ENCODE measurements at regions not wholly inside any gene's neighbourhood (a gene's known extent, or its start where the extent isn't known, plus 50 kb on each side); places are given as distances from the start of the nearest gene placed in this dataset.

DNA sequence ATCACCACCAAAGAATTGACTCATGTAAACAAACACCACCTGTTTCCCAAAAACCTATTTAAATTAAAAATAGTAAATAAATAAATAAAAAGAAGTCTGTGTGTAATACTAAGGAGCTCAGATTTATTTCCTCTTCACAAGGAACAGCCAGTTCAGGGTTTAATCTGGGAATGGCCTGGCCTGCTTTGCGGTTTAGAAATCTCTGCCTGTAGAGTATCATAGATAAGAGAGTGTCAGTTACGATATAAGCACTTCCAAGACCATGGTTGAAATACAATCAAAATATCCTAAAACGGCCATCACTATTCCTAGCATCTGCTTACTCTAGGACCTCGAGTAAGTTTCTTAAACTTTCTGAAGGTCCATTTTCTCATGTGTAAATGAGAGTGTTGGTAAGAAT, 274.4 kb downstream of the PLPP3 start:
- no peak for DNase-seq

DNA sequence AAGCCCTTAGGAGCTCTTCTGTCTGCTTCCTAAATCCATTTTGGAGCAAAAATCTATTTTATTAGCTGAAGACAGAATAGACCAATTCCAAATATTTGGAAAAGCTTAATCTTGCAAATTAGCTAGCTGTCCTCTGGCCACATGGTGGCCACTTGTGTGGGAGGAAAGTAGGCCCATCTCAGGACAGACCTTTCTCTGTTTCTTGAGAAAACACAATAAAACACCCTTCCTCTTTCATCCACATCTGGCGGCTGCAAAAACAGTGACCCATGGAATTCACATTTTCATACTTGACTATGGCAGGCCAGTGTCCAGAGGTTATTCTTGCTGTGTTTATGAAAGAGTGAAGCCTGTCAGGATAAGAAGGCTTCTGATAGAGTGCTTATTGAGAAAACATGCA, 275.6 kb downstream of the PLPP3 start:
- DNase-seq = no peak

DNA sequence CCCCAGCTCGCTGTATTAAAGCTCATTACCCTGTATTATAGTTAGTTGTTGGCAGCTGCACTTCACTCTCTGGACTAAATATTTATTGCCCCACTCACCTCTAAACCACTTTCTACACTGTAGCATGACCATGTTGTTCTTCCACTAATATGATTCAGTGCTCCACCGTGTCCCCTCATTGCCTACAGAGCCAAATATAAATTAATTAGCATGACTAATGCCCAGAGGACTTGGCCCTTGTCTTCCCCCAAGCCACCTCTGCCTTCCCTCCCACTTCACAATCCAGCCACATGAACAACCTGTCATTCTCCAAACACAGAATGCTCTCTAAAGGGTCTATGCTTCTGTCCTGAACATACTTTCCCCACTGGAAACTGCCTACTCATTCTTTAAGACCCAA, 276.5 kb downstream of the PLPP3 start:
- no peak for DNase-seq

DNA sequence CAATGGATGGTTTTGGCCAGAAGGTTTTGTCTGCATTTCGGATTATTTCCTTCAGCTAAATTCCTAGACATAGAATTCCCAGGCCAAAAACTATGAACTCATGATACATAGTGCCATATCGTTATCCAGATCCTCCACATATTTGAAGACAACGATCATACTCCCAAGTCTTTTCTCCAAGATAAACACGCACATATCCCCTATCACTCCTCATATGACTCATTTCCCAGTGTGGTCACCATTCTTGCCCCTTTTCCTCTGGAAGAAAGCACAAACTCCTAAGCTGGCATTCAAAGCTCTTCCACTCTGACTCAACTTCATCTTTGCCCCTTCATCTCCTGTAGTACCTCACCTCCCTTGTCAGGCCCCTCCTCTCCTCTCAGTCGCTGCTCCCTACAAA, 277.6 kb downstream of the PLPP3 start:
- DNase-seq = no peak

DNA sequence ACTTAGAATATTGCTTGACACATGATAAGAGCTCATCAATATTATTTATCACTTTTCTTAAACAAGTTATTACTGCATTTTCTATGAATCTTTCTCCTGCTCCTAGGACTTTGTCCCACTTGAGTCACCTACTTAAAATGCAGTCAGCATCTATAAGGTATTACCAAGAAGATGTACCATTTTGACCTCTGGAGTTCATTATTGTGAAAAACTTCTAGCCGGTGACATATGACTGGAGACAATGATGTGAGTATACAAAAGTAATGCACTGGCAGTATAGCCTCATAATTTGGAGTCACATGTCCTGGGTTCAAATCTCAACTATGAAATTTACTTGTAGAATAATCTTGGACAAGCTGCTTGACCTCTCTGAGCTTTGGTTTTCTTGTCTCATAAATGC, 278.5 kb downstream of the PLPP3 start:
- DNase-seq = no peak

DNA sequence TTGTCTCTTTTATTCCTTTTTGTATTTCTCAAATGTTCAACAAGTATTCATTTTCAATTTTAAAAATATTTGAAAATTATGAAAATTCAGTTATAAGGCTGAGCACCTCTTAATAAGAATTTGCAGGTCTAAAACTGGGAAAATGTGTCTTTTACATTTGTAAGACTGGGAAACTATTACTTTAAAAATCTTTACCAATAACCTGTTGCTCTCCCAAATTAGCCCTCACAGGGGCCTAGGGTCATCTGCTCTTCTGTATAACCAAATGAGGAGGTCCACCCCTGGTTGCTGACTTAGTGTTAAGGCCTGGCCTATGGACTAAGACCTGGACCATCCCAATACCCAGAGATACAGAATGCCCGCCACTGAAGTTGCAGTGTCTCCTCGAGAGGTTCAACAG, 280.5 kb downstream of the PLPP3 start:
- no peak for DNase-seq

DNA sequence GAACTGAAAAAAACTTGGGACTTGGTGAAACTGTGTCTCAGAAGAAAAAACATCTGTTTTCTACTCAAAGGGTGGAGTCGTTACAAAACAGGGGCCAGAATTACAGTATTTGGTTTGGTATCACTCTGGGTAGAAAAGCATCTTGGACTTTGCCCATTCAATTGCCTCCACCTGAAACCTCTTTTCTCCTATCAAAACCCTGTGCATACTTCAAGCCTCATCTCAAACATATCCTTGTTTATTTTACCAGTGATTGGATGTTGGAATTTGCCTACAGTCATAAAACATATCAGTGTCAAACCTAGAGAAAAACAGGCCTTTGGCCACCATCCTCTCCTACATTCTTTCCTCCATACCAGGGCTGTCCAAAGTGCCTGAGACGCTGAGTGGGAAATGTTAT, 281.5 kb downstream of the PLPP3 start:
- no peak for DNase-seq

DNA sequence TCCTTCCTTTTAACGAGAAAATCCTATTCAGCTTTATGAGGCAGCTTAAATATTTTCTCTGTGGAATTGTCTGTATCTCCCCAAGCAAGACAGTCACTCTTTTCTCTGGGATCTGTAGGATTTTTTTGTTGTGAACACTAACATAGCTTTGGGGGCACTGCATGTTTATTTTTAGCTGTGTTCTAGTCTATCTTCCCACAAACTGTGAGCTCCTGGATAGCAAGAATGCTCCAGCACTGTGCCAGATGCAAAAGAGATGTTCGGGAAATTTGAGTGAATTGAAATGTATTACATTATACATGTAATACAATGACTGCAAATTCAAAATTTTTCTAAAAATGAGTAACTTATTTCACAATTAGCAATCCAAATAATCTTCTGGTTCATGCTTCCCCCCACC, 282.2 kb downstream of the PLPP3 start:
- no peak for DNase-seq

DNA sequence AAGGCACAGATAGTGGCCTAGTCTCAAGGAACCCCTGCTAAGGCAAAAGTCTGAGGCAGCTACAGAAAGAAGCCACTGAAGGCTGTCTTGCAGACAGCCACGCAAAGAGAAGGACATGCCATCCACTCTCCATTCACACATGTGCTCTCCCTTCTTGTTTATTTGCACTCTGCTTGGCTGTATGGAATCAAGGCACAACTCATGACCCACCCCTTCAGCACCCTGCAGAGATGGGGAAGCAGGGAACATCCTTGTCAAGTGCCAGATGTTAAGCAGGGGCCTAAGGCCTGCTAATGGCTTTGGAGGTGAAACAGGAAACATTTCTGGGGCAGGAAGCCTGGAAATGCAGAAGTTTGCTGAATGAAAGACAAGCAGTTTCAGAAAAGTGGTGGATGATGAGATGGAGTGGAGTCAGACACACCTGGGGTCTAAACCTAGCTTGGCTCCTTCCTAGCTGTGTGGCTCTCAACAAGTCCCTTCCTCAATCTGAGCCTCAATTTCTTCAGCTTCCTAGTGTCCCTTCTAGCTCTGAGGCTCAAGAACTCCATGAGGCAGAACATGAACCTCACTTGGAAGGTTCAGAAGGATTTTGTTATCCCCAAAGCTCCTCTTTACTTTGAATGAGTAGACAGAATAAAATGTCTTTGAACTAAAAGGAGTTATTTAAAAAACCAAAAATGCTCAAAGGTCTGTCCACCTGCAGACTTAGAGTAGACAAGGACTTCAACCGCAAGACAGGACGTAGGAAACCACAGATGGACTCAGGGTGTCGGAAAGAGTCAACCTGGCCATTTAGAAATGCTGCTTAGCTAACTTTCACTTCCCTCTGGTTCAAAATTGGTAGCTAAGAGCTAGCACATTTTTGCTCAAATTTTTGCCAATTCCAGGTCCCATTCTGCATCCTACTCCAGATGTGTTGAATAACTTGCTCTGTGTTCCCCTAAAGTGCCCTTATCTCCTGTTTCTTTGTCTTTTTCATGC, 283.1 kb downstream of the PLPP3 start:
- DNase-seq = no peak

DNA sequence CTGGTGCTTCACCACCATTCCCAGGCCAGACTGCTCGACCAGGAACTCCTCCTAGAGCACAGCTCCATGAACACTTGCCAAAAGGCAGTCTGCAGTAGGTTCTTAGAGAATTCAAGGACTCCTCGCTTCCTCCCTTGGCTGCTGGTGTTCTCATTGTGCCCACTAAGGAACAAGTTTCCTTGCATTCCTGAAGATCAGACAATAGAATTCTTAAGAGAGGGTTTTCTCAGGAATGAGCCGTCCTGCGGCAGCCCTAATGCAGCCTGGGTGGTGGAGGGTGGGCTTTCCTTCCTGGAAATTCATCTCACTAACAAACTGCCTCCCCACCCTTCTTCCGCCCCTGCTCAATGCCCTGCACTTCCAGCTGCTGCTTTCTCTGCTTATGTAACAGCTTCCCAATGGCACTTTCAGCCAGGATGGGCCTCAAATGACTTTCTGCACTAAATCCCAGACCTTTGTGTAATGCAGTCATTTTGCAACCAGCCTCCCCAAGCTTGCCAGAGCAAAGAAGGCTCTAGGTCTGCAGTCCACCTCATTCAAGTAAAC, 287.9 kb downstream of the PLPP3 start:
- DNase-seq = no peak

DNA sequence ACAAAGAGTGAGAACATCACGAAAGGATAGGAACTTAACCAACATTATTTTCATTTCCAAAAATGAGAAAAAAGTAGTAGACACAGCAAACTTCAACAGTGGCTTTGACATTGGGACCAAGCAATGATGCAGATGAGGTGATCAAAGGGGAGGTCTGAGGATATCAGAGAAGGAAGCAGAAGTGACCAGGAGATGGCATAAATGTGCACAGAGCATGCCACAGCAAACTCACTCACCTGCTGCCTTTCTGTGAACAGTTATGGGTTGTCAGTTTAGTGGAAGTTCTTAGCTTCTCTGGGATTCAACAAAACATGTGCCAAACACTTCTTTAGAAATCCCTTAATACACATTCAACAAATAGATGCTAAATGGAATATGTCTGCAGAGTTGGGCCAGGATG, 290.1 kb downstream of the PLPP3 start:
- DNase-seq = no peak

DNA sequence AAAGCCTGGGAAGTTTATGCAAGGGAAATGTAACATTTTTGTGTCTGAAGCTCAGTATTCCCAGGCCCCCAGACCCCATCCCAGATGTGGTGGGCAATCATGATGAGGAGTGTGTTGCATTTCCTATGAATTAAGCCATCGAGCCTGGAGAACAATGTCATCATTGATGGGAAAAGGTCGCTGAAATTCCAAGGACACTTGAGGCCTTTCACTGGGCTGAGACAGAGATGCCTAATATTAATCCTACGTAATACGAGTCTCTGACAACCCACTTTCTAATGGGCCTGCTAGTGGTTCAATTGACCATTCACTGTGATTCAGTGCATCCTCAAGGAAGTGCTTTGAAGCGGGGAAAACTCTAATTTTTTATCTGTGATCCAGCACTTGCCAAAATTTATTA, 291.6 kb downstream of the PLPP3 start:
- no peak for DNase-seq

DNA sequence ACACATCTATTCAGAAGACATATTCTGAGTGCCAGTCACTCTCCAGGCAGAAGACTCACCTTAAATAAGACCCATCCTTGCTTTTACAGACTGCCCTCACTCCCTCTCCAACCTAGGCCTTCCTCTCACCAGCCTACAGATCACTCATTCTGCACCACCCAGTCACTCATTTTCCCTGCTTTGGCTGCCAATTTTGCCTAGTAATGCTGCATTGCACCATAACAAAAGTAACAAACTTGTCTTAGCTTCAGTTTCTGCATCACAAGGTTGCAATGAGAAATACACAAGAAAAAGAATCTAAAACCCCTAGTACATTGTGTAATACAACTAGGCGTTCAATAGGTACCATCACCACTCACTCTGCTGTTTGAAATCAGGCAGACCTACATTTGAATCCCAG, 292.4 kb downstream of the PLPP3 start:
- no peak for DNase-seq

DNA sequence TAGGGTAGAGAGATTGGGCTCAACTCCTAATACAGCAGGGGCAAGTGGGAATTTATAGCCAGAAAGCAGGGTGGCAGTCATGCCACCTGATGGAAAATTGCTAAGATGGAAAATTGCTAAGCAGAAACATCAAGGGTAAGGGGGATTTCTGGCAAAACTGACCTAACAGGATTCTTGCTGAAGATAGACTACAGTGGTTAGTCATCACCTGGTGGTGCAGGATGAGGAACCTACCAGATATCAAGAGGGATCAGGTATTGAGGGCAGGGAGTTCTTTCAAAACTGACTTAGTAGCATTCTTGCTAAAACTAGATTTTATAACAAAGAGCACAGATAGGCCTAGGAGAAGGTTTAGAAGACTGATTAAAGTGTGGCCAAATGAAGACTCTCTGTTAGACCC, 292.9 kb downstream of the PLPP3 start:
- DNase-seq = no peak

DNA sequence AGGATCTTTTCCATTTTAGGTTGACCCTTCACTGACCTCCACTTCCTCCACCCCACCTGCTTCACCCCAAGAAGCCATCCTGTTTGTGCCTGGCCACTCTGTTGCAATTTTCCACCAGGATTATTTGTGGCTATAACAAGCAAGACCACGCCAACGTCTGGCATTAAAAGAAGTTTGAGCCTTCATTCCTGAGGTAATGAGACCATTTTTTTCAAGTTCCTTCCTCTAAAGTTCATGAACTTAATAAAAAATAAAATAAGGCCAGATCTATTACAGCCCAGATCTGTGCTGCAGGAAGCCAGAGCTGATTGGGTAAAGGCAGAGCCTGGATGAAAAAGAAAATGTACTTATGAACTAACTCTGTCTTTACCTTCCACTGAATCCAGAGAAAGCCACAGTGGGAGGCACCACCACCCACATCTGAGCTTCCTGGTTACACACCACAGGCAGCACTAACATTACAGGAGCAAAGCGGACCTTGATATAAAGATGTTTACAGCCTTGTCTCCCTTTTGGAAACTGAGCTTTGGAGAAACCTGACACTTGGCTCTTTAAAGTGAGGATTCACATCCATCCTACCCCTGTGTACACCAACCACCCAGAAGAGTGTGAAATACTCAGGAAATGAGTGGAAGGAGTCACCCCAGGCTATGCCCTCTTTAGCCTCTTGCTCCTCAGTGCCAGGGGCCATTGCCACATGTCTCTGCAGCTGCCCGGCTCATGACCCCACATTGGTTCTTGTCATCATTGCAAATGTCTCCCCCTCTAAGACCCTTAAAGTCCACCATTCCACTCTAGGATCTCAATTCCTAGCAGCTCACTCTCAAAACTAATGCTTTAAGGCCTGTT, 293.6 kb downstream of the PLPP3 start:
- DNase-seq = no peak

DNA sequence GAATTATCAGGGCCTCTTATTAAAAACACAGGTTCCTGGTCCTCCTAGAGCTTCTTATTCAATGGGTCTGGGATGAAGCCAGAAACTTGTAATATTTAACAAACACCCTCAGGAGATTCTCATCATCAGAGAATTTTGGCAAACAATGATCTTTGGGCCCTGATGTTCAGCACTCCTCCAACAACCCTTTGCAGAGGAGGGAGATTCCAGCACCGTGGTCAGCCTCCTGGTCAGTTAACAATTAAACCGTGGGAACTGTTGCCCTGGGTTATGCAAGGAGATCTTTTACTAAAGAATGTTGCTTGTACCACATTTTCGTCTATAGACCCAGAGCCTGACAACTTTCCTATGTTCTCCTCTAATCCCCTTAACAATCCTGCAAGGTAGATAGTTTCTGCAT, 294.4 kb downstream of the PLPP3 start:
- DNase-seq = no peak

DNA sequence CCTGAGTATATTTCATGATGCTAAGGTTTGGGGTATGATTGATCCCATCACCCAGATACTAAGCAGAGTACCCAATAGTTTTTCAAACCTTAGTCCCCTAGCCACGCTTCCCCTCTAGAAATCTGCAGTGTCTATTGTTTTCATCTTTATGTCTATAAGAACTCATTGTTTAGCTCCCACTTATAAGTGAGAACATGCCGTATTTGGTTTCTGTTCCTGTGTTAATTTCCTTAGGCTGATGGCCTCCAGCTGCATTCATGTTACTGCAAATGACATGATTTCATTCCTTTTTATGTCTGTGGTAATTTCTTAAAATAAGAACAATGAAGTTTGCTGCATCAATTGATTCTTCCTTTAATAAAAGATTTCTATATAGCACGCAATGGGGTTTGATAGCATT, 301.3 kb downstream of the PLPP3 start:
- DNase-seq = no peak

DNA sequence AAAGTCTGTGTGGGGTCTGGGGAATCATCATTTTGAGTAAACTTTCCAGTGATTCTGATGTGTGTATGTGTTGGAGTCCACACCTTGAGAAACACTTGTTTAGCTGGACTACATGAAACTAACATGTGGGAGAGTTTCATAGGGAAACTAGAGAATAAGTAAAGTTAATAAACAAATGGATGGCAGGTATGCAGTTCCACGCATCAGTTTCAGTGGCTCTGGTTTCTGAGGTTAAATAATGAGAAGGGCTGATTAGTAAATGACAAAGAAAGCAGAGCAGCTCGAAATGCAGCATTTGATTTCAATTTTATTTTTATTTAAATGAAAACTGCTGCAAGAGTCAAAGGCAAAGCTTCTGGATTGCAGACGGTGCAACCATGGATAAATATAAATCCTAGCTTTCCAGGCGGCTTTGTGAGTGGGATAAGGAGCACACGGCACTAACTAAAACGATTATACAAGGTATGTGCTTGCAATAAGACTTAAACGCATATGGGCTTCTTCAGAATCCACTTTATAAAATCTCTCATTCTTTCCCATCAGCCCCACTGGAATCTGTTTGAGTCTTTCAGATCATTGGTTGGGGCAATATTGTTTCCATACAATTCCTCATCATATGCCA, 310.7 kb downstream of the PLPP3 start:
- no peak for DNase-seq

DNA sequence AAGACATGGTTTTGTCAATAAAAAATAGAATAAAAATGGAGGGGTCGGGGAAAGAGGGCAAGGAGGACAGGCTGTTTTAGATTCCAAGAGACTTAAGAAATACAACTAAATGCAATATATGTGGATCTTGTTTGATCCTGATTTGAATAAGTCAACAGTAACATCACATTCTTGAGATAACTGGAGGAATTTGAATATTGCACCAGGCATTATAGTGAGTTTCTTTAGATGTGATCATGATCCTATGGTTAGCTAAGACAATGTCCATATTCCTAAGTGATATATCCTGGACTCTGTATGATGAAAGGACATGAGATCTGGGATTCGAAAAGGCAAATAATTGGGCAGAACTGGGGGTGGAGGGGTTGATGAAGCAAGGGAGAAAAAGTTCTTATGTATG, 311.8 kb downstream of the PLPP3 start:
- DNase-seq = no peak

DNA sequence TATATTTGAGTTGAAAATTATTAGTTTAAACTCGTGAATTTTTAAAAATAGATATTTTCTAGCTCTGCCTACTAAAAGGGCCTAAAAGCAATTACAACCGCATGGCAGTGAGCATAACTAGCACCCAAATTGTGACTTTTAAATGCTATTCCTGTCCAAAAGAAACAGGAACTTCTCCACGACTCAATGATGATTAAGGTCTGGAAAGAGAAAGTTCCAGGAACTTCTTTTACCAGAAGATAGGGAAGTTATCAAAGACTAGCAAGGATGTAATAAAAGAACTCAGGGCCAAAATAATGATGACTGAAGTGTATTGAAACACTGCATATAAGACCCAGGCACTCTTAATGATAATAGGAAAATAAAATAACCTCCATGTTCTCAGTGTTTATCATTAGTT, 313.0 kb downstream of the PLPP3 start:
- DNase-seq = no peak

DNA sequence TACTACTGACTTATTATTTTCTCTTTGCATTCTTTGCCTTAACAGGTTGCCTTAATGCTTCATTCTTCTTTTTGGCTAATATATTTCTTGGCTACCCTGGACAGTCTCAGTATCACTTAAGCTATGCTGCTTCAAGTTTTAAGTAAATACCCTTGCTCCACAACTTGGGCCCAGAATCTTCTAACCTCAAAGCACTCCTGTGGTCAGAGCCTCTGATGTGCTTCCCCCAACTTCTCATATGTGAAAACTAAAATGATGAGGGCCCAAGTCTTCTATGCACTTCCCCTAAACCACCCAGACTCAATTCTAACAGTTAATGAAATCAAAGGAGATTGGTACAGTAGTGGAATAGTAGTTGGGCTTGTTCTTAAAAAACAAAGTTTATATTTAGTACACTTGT, 314.1 kb downstream of the PLPP3 start:
- no peak for DNase-seq

DNA sequence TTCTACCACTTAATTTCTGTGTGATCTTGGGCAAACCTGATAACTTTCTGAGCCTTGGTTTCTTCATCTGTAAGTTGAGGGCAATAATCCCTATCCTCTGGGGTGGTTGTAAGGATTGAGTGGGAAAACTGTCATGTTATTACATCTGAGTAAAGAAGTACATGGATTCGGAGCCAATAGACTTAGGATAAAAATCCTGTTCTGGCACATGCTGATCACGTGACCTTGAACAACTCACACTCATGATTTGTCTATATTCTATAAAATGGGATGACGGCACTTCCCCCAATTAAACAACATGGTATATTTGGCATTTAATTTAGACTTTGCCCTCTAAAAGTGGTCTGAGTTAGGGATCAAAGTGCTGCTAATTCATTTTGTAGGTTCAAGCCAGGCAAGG, 315.5 kb downstream of the PLPP3 start:
- DNase-seq = no peak

DNA sequence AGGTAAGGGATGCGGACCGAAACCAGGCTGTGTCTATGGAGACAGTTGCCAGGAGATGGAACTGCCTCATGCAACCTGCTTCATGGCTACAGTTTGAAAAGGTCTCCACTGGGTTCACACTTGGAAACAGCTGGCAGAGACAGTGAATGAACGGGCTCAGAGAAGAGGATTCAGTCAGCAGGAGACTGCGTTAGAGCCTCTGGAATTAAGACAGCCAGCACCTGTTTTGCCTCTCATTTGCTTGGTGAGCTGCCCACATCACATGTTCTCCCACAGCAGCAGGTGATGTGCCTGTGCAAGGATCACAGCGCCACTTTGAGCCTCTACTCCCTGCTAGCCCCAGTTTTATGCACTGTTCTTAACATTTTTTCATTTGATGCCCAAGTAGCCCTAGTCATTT, 321.0 kb downstream of the PLPP3 start:
- no peak for DNase-seq
